Panc1 (cell line): ENCODE measurements at regions not wholly inside any gene's neighbourhood (a gene's known extent, or its start where the extent isn't known, plus 50 kb on each side); places are given as distances from the start of the nearest gene placed in this dataset.

Experiments used
- ATAC-seq: fragments of 200-7000 bp; cut with Tn5 transposase; 2 replicates; pipeline ENCODE4 v1.9.1; 2020; ENCODE audit warnings: mild to moderate bottlenecking, moderate library complexity
- BruUV-seq: library from RNA; stranded (reverse); fragments of 400-500 nt; replicated peaks from 2 replicates; lab custom pipeline; 2021; lab: Mats Ljungman, UMichigan
- CTCF ChIA-PET: fragments of 300-600 bp; sonication (Branson Sonifier 250); formaldehyde crosslinking; loops from one replicate; lab custom pipeline; 2022; ENCODE audit warnings: antibody characterized with exemption; lab: Charles Lee
- POLR2A ChIA-PET: fragments of 300-600 bp; sonication (Branson Sonifier 250); formaldehyde crosslinking; loops from one replicate; lab custom pipeline; 2022; ENCODE audit warnings: antibody characterized with exemption; lab: Charles Lee
- DNase-seq: peaks from one replicate; pipeline ENCODE4 v3.0.0-alpha.2; 2010; ENCODE audit warnings: low read depth, low spot score
- H3K27ac ChIP-seq: 2 replicates; pipeline ENCODE4 v1.5.1; 2011; ENCODE audit warnings: mild to moderate bottlenecking, low read length, inconsistent platforms
- H3K27me3 ChIP-seq: fragments of 200-500 bp; sonication (Bioruptor generic); 2 replicates; pipeline ENCODE4 v1.6.0; 2014; ENCODE audit warnings: low read length, inconsistent platforms; ENCODE audit not compliant: control insufficient read depth, insufficient read depth
- H3K36me3 ChIP-seq: fragments of 200-500 bp; sonication (Bioruptor generic); 2 replicates; pipeline ENCODE4 v1.5.1; 2014; ENCODE audit warnings: inconsistent platforms, mild to moderate bottlenecking, low read length, moderate library complexity; ENCODE audit not compliant: control insufficient read depth, insufficient read depth
- H3K4me1 ChIP-seq: 2 replicates; pipeline ENCODE4 v1.5.1; 2011; ENCODE audit warnings: inconsistent platforms, mild to moderate bottlenecking, low read length, moderate library complexity; ENCODE audit not compliant: control insufficient read depth, insufficient read depth
- H3K4me3 ChIP-seq, 2 experiments: 2 replicates each; pipeline ENCODE4 v1.5.1; 2011 to 2012; ENCODE audit warnings: low read depth in 2 of 2, low read length in 2 of 2, mild to moderate bottlenecking in 2 of 2, inconsistent platforms in 1 of 2, moderate library complexity in 1 of 2
- H3K9me3 ChIP-seq: fragments of 200-500 bp; sonication (Bioruptor generic); 2 replicates; pipeline ENCODE4 v1.5.1; 2014; ENCODE audit warnings: low read depth, mild to moderate bottlenecking, inconsistent platforms, low read length, moderate library complexity; ENCODE audit not compliant: control insufficient read depth, insufficient read depth
- POLR2AphosphoS5 ChIP-seq: IDR thresholded peaks from 2 replicates; pipeline ENCODE4 v1.6.1; 2012; ENCODE audit warnings: mild to moderate bottlenecking, low read depth, low read length, moderate library complexity
- SIN3A ChIP-seq: IDR thresholded peaks from 2 replicates; pipeline ENCODE4 v1.6.1; 2012; ENCODE audit warnings: low read depth, mild to moderate bottlenecking, low read length, moderate library complexity, borderline replicate concordance; ENCODE audit not compliant: insufficient read depth
- TCF7L2 ChIP-seq: IDR thresholded peaks from 2 replicates; pipeline ENCODE4 v1.6.1; 2011; ENCODE audit warnings: mild to moderate bottlenecking, low read depth, low read length, inconsistent platforms
- in situ Hi-C: cut with HindIII; loops from 2 replicates; pipeline ENCODE4 v1.10.0; 2016; ENCODE audit warnings: low sequenced_read_pairs, low pct_unique_long_range_greater_than_20kb
- intact Hi-C: fragments of 100-400 bp; cut with micrococcal nuclease; formaldehyde crosslinking; loops from one replicate; pipeline ENCODE4 v1.10.0; 2022; ENCODE audit not compliant: unreplicated experiment
- TF ChIP-seq, protein P1 (sequence below): fragments of 450-650 bp; IDR thresholded peaks from 2 replicates; pipeline ENCODE4 v1.5.1; 2017; ENCODE audit warnings: mild to moderate bottlenecking
- TF ChIP-seq, protein P2 (sequence below), 2 experiments: IDR thresholded peaks; 2 replicates each; pipeline ENCODE4 v1.6.1; 2011 to 2012; ENCODE audit warnings: low read depth in 2 of 2, control low read depth in 1 of 2, low read length in 1 of 2, mild to moderate bottlenecking in 1 of 2, moderate library complexity in 1 of 2; ENCODE audit not compliant: insufficient read depth in 1 of 2

GRCh38 chr2:417006-417405 lies 129.1 kb upstream of the ALKAL2 start:
- ATAC-seq (no peak), DNase-seq (no peak)
- TF ChIP-seq TCF7L2 = no peak
- TF ChIP-seq SIN3A = no peak
- TF ChIP-seq, protein P1, sequence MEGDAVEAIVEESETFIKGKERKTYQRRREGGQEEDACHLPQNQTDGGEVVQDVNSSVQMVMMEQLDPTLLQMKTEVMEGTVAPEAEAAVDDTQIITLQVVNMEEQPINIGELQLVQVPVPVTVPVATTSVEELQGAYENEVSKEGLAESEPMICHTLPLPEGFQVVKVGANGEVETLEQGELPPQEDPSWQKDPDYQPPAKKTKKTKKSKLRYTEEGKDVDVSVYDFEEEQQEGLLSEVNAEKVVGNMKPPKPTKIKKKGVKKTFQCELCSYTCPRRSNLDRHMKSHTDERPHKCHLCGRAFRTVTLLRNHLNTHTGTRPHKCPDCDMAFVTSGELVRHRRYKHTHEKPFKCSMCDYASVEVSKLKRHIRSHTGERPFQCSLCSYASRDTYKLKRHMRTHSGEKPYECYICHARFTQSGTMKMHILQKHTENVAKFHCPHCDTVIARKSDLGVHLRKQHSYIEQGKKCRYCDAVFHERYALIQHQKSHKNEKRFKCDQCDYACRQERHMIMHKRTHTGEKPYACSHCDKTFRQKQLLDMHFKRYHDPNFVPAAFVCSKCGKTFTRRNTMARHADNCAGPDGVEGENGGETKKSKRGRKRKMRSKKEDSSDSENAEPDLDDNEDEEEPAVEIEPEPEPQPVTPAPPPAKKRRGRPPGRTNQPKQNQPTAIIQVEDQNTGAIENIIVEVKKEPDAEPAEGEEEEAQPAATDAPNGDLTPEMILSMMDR = no peak
- TF ChIP-seq POLR2AphosphoS5 = no peak
- TF ChIP-seq, protein P2, sequence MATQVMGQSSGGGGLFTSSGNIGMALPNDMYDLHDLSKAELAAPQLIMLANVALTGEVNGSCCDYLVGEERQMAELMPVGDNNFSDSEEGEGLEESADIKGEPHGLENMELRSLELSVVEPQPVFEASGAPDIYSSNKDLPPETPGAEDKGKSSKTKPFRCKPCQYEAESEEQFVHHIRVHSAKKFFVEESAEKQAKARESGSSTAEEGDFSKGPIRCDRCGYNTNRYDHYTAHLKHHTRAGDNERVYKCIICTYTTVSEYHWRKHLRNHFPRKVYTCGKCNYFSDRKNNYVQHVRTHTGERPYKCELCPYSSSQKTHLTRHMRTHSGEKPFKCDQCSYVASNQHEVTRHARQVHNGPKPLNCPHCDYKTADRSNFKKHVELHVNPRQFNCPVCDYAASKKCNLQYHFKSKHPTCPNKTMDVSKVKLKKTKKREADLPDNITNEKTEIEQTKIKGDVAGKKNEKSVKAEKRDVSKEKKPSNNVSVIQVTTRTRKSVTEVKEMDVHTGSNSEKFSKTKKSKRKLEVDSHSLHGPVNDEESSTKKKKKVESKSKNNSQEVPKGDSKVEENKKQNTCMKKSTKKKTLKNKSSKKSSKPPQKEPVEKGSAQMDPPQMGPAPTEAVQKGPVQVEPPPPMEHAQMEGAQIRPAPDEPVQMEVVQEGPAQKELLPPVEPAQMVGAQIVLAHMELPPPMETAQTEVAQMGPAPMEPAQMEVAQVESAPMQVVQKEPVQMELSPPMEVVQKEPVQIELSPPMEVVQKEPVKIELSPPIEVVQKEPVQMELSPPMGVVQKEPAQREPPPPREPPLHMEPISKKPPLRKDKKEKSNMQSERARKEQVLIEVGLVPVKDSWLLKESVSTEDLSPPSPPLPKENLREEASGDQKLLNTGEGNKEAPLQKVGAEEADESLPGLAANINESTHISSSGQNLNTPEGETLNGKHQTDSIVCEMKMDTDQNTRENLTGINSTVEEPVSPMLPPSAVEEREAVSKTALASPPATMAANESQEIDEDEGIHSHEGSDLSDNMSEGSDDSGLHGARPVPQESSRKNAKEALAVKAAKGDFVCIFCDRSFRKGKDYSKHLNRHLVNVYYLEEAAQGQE (IDR thresholded peaks at IDR 0.05; ENCODE audit: insufficient read depth in 1 of 2, low read depth in 2 of 2, low read length in 1 of 2) = no peak
- intact Hi-C loops = no loop called here
- H3K4me1 ChIP-seq = no peaks in the 10 kb centered on the region
- CTCF ChIA-PET = no interaction called here
- no peak overlapping the region for H3K4me3 ChIP-seq
- no peaks in the 10 kb centered on the region for H3K36me3 ChIP-seq
- H3K27me3 ChIP-seq = no peaks in the 10 kb centered on the region
- H3K9me3 ChIP-seq = no peaks in the 10 kb centered on the region
- H3K27ac ChIP-seq = no peak overlapping the region
- BruUV-seq = no TSS peak
- in situ Hi-C loops = no loop called here
- POLR2A ChIA-PET = interaction anchor here (0.6 kb wide), 1 partner anchor 153 kb away, joined by 3 read pairs; the partner anchor contains the start of gene SH3YL1

DNA sequence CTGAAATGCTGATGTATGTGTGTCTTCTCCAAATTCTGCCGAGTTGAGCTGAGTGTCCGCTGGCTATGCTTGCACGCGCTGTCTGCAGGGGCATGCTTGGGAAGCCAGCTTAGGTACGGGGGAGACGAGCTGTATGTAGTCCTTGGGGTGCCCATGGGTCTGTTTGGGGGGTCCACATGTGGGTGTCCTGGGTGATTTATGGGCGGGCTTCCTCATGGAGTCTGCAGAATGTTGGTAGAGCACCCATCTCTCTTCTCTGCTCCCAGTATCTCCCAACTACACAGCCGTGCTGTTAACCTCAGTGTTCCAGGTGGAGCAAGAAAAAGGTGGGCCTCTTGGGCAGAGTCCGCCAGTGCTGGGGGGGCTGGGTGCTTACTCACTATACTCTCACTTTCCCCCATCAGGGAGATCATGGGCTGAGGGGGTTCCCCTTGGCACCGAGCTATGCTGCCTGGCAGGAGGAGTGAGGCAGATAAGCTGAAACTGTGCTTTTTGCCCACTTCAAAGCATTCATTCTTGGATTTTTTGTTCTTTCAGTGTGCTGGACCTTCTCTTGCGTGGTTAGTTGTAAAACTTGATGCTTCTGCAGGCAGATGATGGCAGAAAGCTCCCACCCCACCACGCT lies 128.2 kb upstream of the ALKAL2 start:
- TF ChIP-seq, protein P2 (IDR thresholded peaks at IDR 0.05; ENCODE audit: insufficient read depth in 1 of 2, low read depth in 2 of 2, low read length in 1 of 2) = no peak
- TF ChIP-seq, protein P1 = no peak
- TF ChIP-seq TCF7L2 (no peak), SIN3A (no peak), POLR2AphosphoS5 (no peak)
- Histone ChIP-seq H3K27ac (no peak overlapping the region), H3K27me3 (no peaks in the 10 kb centered on the region), H3K4me1 (no peaks in the 10 kb centered on the region), H3K4me3 (no peak overlapping the region), H3K36me3 (no peaks in the 10 kb centered on the region), H3K9me3 (no peaks in the 10 kb centered on the region)
- ChIA-PET POLR2A (interaction anchor here (0.6 kb wide), 1 partner anchor 152 kb away, joined by 3 read pairs; the partner anchor contains the start of gene SH3YL1), CTCF (no interaction called here)
- no TSS peak for BruUV-seq
- in situ Hi-C loops = no loop called here
- DNase-seq (no peak), ATAC-seq (no peak)
- intact Hi-C loops = no loop called here
